MCF 10A (cell line): ENCODE measurements at regions not wholly inside any gene's neighbourhood (a gene's known extent, or its start where the extent isn't known, plus 50 kb on each side); places are given as distances from the start of the nearest gene placed in this dataset.

Experiments
- BruUV-seq: library from RNA; stranded (reverse); fragments of 400-500 nt; replicated peaks from 2 replicates; lab custom pipeline; 2021; lab: Mats Ljungman, UMichigan
- CTCF ChIA-PET: fragments of 300-600 bp; sonication (Branson Sonifier 250); formaldehyde crosslinking; extraction: SDS; loops from one replicate; lab custom pipeline; 2021; ENCODE audit warnings: antibody characterized with exemption, inconsistent platforms; lab: Yijun Ruan, JAX
- POLR2A ChIA-PET: fragments of 300-600, 350-650 bp; sonication (Branson Sonifier 250); formaldehyde crosslinking; extraction: SDS; loops from one replicate; lab custom pipeline; 2020; ENCODE audit warnings: antibody characterized with exemption, inconsistent platforms; lab: Yijun Ruan, JAX
- DNase-seq: peaks from one replicate; pipeline ENCODE4 v3.0.0-alpha.2; 2018; ENCODE audit not compliant: unreplicated experiment
- H3K27ac Mint-ChIP-seq: one replicate; pipeline ENCODE4 v1.8.0; 2022; ENCODE audit warnings: mild to moderate bottlenecking, low read depth, mixed read lengths; ENCODE audit not compliant: unreplicated experiment
- H3K27me3 Mint-ChIP-seq: one replicate; pipeline ENCODE4 v1.8.0; 2022; ENCODE audit warnings: mixed read lengths; ENCODE audit not compliant: insufficient read depth, unreplicated experiment
- H3K36me3 Mint-ChIP-seq: one replicate; pipeline ENCODE4 v1.8.0; 2022; ENCODE audit warnings: mild to moderate bottlenecking, moderate library complexity, mixed read lengths; ENCODE audit not compliant: insufficient read depth, unreplicated experiment
- H3K4me1 Mint-ChIP-seq: one replicate; pipeline ENCODE4 v1.8.0; 2022; ENCODE audit warnings: mixed read lengths; ENCODE audit not compliant: insufficient read depth, unreplicated experiment
- H3K4me3 Mint-ChIP-seq: one replicate; pipeline ENCODE4 v1.8.0; 2022; ENCODE audit warnings: mild to moderate bottlenecking, moderate library complexity, mixed read lengths; ENCODE audit not compliant: unreplicated experiment
- H3K9me3 Mint-ChIP-seq: one replicate; pipeline ENCODE4 v1.8.0; 2022; ENCODE audit warnings: mixed read lengths; ENCODE audit not compliant: unreplicated experiment
- CTCF ChIP-seq: fragments of 200-600 bp; IDR thresholded peaks from one replicate; pipeline ENCODE4 v1.8.0; 2022; ENCODE audit warnings: antibody characterized with exemption, mild to moderate bottlenecking; ENCODE audit not compliant: unreplicated experiment
- intact Hi-C: fragments of 100-400 bp; cut with micrococcal nuclease; formaldehyde crosslinking; loops from 2 replicates; pipeline ENCODE4 v1.14.1; 2022

- no peak for TF ChIP-seq CTCF
- intact Hi-C loops = no loop called here
- Mint-ChIP-seq H3K9me3 (peaks cover 6% of the 10 kb centered on the region), H3K27ac (no peak overlapping the region), H3K4me3 (no peak overlapping the region), H3K4me1 (peaks cover 9% of the 10 kb centered on the region), H3K27me3 (no peaks in the 10 kb centered on the region), H3K36me3 (no peaks in the 10 kb centered on the region)
- BruUV-seq = no TSS peak
- DNase-seq = peak; percentile 36
- POLR2A ChIA-PET = no interaction called here
- CTCF ChIA-PET = interaction anchor here (0.5 to 0.9 kb wide), 2 partner anchors 243 to 949 kb away, joined by 3 to 4 read pairs; no protein-coding TSS in a partner anchor
Observed at GRCh38 chr2:186274936-186275575, 211.0 kb upstream of the ZC3H15 start.

- DNase-seq = no peak
- Mint-ChIP-seq H3K4me1 (peaks cover 9% of the 10 kb centered on the region), H3K27me3 (no peaks in the 10 kb centered on the region), H3K27ac (no peak overlapping the region), H3K9me3 (peaks cover 6% of the 10 kb centered on the region), H3K4me3 (no peak overlapping the region), H3K36me3 (no peaks in the 10 kb centered on the region)
- CTCF ChIA-PET = no interaction called here
- POLR2A ChIA-PET = interaction anchor here (0.7 kb wide), 1 partner anchor 666 kb away, joined by 4 read pairs; no protein-coding TSS in a partner anchor
- TF ChIP-seq CTCF = no peak
- no TSS peak for BruUV-seq
- intact Hi-C loops = no loop called here
Observed at GRCh38 chr2:186276909-186277308, 209.2 kb upstream of the ZC3H15 start.

GRCh38 chr2:186281726-186282125, 204.3 kb upstream of the ZC3H15 start:
- ChIA-PET CTCF (no interaction called here), POLR2A (no interaction called here)
- no peak for TF ChIP-seq CTCF
- peak; percentile 53 for DNase-seq
- Mint-ChIP-seq H3K36me3 (no peaks in the 10 kb centered on the region), H3K27me3 (no peaks in the 10 kb centered on the region), H3K27ac (no peak overlapping the region), H3K4me1 (no peaks in the 10 kb centered on the region), H3K4me3 (no peak overlapping the region), H3K9me3 (no peaks in the 10 kb centered on the region)
- intact Hi-C loops = no loop called here
- no TSS peak for BruUV-seq

- no peak for TF ChIP-seq CTCF
- H3K27ac Mint-ChIP-seq = no peak overlapping the region
- ChIA-PET POLR2A (no interaction called here), CTCF (interaction anchor here (0.6 to 0.7 kb wide), 2 partner anchors 13 to 115 kb away, joined by 3 read pairs; no protein-coding TSS in a partner anchor)
- no peak overlapping the region for H3K4me3 Mint-ChIP-seq
- intact Hi-C loops = no loop called here
- no peak for DNase-seq
- no peaks in the 10 kb centered on the region for H3K9me3 Mint-ChIP-seq
- H3K27me3 Mint-ChIP-seq = no peaks in the 10 kb centered on the region
- H3K36me3 Mint-ChIP-seq = no peaks in the 10 kb centered on the region
- BruUV-seq = no TSS peak
- no peaks in the 10 kb centered on the region for H3K4me1 Mint-ChIP-seq
Observed at GRCh38 chr2:186294248-186294888, 191.7 kb upstream of the ZC3H15 start.
